ENCODE measurements at regions not wholly inside any gene's neighbourhood (a gene's known extent, or its start where the extent isn't known, plus 50 kb on each side); places are given as distances from the start of the nearest gene placed in this dataset.

GRCh38 chr11:121807051-121807450 lies 309.0 kb downstream of the BLID start:
- TF ChIP-seq ZFX (IDR thresholded peaks at IDR 0.05): no peak
- TF ChIP-seq, protein P1, sequence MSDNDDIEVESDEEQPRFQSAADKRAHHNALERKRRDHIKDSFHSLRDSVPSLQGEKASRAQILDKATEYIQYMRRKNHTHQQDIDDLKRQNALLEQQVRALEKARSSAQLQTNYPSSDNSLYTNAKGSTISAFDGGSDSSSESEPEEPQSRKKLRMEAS (IDR thresholded peaks at IDR 0.05): no peak
- H2AFZ ChIP-seq (ENCODE audit: low read depth, low read length, poor library complexity, severe bottlenecking): no peak overlapping the region
- H3K9me3 ChIP-seq (ENCODE audit: control insufficient read depth in 1 of 2, insufficient read depth in 1 of 2, low read depth in 1 of 2, low read length in 2 of 2): no peaks in the 10 kb centered on the region
- H3K27ac ChIP-seq (ENCODE audit: low read depth, low read length): no peak overlapping the region
- H4K20me1 ChIP-seq (ENCODE audit: insufficient read depth): no peaks in the 10 kb centered on the region
- H3K9ac ChIP-seq (ENCODE audit: low read length): no peak overlapping the region
- no peak for ATAC-seq
- ChIA-PET POLR2A (no interaction called here), RAD21 (ENCODE audit: low non-redundant PET in 1 of 2, low total read pairs in 2 of 2, uncharacterized antibody in 2 of 2, unreplicated experiment in 2 of 2) (no interaction called here), CTCF (no interaction called here)
- BruUV-seq (replicated peaks): no TSS peak
- no peak overlapping the region for H3K4me2 ChIP-seq (ENCODE audit: low read length)
- no peaks in the 10 kb centered on the region for H3K27me3 ChIP-seq (ENCODE audit: insufficient read depth, low read length)
- no peaks in the 10 kb centered on the region for H3K9me2 ChIP-seq (ENCODE audit: insufficient read depth)
- H3K4me1 ChIP-seq (ENCODE audit: control insufficient read depth in 1 of 2, insufficient read depth in 2 of 2, low read length in 2 of 2): no peaks in the 10 kb centered on the region
- intact Hi-C loops (cut with micrococcal nuclease): no loop called here
- H3K4me3 ChIP-seq (replicated peaks in 1 of 2; ENCODE audit: low read depth in 1 of 2, low read length in 2 of 2): no peak overlapping the region
- H3K79me2 ChIP-seq (ENCODE audit: insufficient read depth, low read length): no peaks in the 10 kb centered on the region
- no peaks in the 10 kb centered on the region for H3K36me3 ChIP-seq (ENCODE audit: control insufficient read depth in 1 of 2, insufficient read depth in 2 of 2, low read length in 2 of 2)
- DNase-seq (ENCODE audit: low read depth, low spot score): no peak

- Histone ChIP-seq H3K9ac (ENCODE audit: low read length) (no peak overlapping the region), H3K27me3 (ENCODE audit: insufficient read depth, low read length) (no peaks in the 10 kb centered on the region), H3K9me2 (ENCODE audit: insufficient read depth) (no peaks in the 10 kb centered on the region), H4K20me1 (ENCODE audit: insufficient read depth) (no peaks in the 10 kb centered on the region), H3K36me3 (ENCODE audit: control insufficient read depth in 1 of 2, insufficient read depth in 2 of 2, low read length in 2 of 2) (no peaks in the 10 kb centered on the region), H3K4me1 (ENCODE audit: control insufficient read depth in 1 of 2, insufficient read depth in 2 of 2, low read length in 2 of 2) (no peaks in the 10 kb centered on the region), H2AFZ (ENCODE audit: low read depth, low read length, poor library complexity, severe bottlenecking) (no peak overlapping the region), H3K4me3 (replicated peaks in 1 of 2; ENCODE audit: low read depth in 1 of 2, low read length in 2 of 2) (no peak overlapping the region), H3K4me2 (ENCODE audit: low read length) (no peak overlapping the region), H3K27ac (ENCODE audit: low read depth, low read length) (no peak overlapping the region), H3K9me3 (ENCODE audit: control insufficient read depth in 1 of 2, insufficient read depth in 1 of 2, low read depth in 1 of 2, low read length in 2 of 2) (no peaks in the 10 kb centered on the region), H3K79me2 (ENCODE audit: insufficient read depth, low read length) (no peaks in the 10 kb centered on the region)
- ChIA-PET POLR2A (no interaction called here), RAD21 (ENCODE audit: low non-redundant PET in 1 of 2, low total read pairs in 2 of 2, uncharacterized antibody in 2 of 2, unreplicated experiment in 2 of 2) (no interaction called here), CTCF (no interaction called here)
- ATAC-seq (no peak), DNase-seq (ENCODE audit: low read depth, low spot score) (no peak)
- no peak for TF ChIP-seq YY1 (IDR thresholded peaks at IDR 0.05; ENCODE audit: extremely low read depth, insufficient replicate concordance, low read depth, low read length)
- TF ChIP-seq, protein P2, sequence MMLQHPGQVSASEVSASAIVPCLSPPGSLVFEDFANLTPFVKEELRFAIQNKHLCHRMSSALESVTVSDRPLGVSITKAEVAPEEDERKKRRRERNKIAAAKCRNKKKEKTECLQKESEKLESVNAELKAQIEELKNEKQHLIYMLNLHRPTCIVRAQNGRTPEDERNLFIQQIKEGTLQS (IDR thresholded peaks at IDR 0.05): no peak
- TF ChIP-seq TCF7L2 (IDR thresholded peaks at IDR 0.05; ENCODE audit: borderline replicate concordance, extremely low read depth, insufficient read depth, insufficient read length): no peak
- no peak for TF ChIP-seq POLR2AphosphoS5 (IDR thresholded peaks at IDR 0.05; ENCODE audit: low read depth, low read length)
- TF ChIP-seq, protein P3, sequence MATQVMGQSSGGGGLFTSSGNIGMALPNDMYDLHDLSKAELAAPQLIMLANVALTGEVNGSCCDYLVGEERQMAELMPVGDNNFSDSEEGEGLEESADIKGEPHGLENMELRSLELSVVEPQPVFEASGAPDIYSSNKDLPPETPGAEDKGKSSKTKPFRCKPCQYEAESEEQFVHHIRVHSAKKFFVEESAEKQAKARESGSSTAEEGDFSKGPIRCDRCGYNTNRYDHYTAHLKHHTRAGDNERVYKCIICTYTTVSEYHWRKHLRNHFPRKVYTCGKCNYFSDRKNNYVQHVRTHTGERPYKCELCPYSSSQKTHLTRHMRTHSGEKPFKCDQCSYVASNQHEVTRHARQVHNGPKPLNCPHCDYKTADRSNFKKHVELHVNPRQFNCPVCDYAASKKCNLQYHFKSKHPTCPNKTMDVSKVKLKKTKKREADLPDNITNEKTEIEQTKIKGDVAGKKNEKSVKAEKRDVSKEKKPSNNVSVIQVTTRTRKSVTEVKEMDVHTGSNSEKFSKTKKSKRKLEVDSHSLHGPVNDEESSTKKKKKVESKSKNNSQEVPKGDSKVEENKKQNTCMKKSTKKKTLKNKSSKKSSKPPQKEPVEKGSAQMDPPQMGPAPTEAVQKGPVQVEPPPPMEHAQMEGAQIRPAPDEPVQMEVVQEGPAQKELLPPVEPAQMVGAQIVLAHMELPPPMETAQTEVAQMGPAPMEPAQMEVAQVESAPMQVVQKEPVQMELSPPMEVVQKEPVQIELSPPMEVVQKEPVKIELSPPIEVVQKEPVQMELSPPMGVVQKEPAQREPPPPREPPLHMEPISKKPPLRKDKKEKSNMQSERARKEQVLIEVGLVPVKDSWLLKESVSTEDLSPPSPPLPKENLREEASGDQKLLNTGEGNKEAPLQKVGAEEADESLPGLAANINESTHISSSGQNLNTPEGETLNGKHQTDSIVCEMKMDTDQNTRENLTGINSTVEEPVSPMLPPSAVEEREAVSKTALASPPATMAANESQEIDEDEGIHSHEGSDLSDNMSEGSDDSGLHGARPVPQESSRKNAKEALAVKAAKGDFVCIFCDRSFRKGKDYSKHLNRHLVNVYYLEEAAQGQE (IDR thresholded peaks at IDR 0.05; ENCODE audit: low read depth): no peak
- BruUV-seq (replicated peaks): no TSS peak
- intact Hi-C loops (cut with micrococcal nuclease): no loop called here
Measured at GRCh38 chr11:121802542-121802941, 313.5 kb downstream of the BLID start.

Measured in HCT116 (cell line).